GM18511 (cell line): ENCODE measurements at regions not wholly inside any gene's neighbourhood (a gene's known extent, or its start where the extent isn't known, plus 50 kb on each side); places are given as distances from the start of the nearest gene placed in this dataset.
"Not testable (repeated sequence)": the region's sequence is repeated elsewhere in the genome, so short reads cannot be mapped to it uniquely, and the experiment has no call there.

Experiments
- ATAC-seq: cut with Tn5 transposase; IDR thresholded peaks from one replicate; pipeline ENCODE4 v1.9.1; 2021; ENCODE audit warnings: mild to moderate bottlenecking, moderate library complexity; ENCODE audit not compliant: unreplicated experiment

GRCh38 chr4:13761581-13761980 lies 134.1 kb upstream of the BOD1L1 start:
- ATAC-seq = not testable (repeated sequence)

- ATAC-seq = no peak
These were observed 134.6 kb upstream of the BOD1L1 start for GRCh38 chr4:13762130-13762529.

- ATAC-seq = no peak
These were observed 136.2 kb upstream of the BOD1L1 start for GRCh38 chr4:13763707-13764106.

- ATAC-seq = no peak
These were observed 138.0 kb upstream of the BOD1L1 start for GRCh38 chr4:13765539-13765938.

- no peak for ATAC-seq
These were observed 139.4 kb upstream of the BOD1L1 start for GRCh38 chr4:13766761-13767540.

GRCh38 chr4:13777341-13777740 lies 149.8 kb upstream of the BOD1L1 start:
- no peak for ATAC-seq

- ATAC-seq = no peak
These were observed 150.8 kb upstream of the BOD1L1 start for GRCh38 chr4:13778367-13778766.

GRCh38 chr4:13782231-13782630 lies 154.7 kb upstream of the BOD1L1 start:
- no peak for ATAC-seq

GRCh38 chr4:13783800-13784411 lies 156.4 kb upstream of the BOD1L1 start:
- ATAC-seq = peak; percentile 93

- ATAC-seq = no peak
These were observed 165.6 kb upstream of the BOD1L1 start for GRCh38 chr4:13793020-13793710.

- no peak for ATAC-seq
These were observed 167.5 kb upstream of the BOD1L1 start for GRCh38 chr4:13794819-13795565.

GRCh38 chr4:13797061-13797460 lies 169.5 kb upstream of the BOD1L1 start:
- no peak for ATAC-seq

GRCh38 chr4:13815231-13815630 lies 187.7 kb upstream of the BOD1L1 start:
- ATAC-seq = no peak

- no peak for ATAC-seq
These were observed 188.9 kb upstream of the BOD1L1 start for GRCh38 chr4:13816472-13816871.

GRCh38 chr4:13821522-13821921 lies 194.0 kb upstream of the BOD1L1 start:
- ATAC-seq = no peak

- not testable (repeated sequence) for ATAC-seq
These were observed 198.3 kb upstream of the BOD1L1 start for GRCh38 chr4:13825822-13826221.

GRCh38 chr4:13829457-13829856 lies 201.9 kb upstream of the BOD1L1 start:
- no peak for ATAC-seq

- ATAC-seq = no peak
These were observed 202.9 kb upstream of the BOD1L1 start for GRCh38 chr4:13830449-13830848.

- no peak for ATAC-seq
These were observed 205.8 kb upstream of the BOD1L1 start for GRCh38 chr4:13833171-13833804.

- no peak for ATAC-seq
These were observed 209.7 kb upstream of the BOD1L1 start for GRCh38 chr4:13836946-13837912.
